NT2/D1 (cell line): ENCODE measurements at regions not wholly inside any gene's neighbourhood (a gene's known extent, or its start where the extent isn't known, plus 50 kb on each side); places are given as distances from the start of the nearest gene placed in this dataset.

Experiments used
- SUZ12 ChIP-seq: IDR thresholded peaks from 2 replicates; pipeline ENCODE4 v1.6.1; 2011; ENCODE audit not compliant: insufficient read length, insufficient read depth; ENCODE audit errors: extremely low read depth
- YY1 ChIP-seq: IDR thresholded peaks from 2 replicates; pipeline ENCODE4 v1.6.1; 2011; ENCODE audit not compliant: insufficient read length, insufficient read depth

DNA sequence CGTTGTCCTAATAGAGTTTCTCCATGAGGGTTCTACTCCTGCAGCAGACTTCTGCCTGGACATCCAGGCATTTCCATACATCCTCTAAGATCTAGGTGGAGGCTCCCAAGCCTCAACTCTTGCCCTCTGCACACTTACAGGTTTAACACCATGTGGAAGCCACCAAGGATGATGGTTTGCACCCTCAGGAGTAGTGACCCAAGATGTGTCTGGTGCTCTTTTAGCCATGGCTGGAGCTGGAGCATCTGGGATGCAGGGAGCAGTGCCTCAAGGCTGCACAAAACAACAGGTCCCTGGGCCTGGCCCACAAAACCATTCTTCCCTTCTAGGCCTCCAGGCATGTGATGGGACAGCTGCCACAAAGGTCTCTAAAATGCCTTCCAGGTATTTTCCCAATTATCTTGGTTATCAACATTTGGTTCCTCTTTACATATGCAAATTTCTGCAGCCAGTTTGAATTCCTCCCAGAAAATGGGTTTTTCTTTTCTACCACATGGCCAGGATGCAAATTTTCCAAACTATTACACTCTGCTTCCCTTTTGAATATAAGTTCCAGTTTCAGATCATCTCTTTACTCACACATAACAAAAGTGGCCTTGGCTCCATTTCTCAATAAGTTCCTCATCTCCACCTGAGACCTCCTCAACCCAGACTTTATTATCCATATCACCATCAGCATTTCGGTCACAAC, 69.5 kb upstream of the GNAZ start:
- TF ChIP-seq YY1 (no peak), SUZ12 (no peak)
